Coronary artery (tissue), 2 donors: ENCODE measurements at regions not wholly inside any gene's neighbourhood (a gene's known extent, or its start where the extent isn't known, plus 50 kb on each side); places are given as distances from the start of the nearest gene placed in this dataset.

Source experiments
- DNase-seq: peaks from one replicate; pipeline ENCODE4 v3.0.0-alpha.2; 2017; ENCODE audit warnings: low spot score
- H3K27ac ChIP-seq, 2 donors: fragments of 200-600 bp; sonication (generic); one replicate each; pipeline ENCODE4 v1.5.1; 2016 to 2019
- H3K4me3 ChIP-seq: fragments of 200-600 bp; sonication (generic); 2 replicates; pipeline ENCODE4 v1.5.1; 2016; ENCODE audit warnings: mild to moderate bottlenecking, moderate library complexity
- TF ChIP-seq, protein P1 (sequence below): fragments of 200-600 bp; sonication (generic); IDR thresholded peaks from one replicate; pipeline ENCODE4 v1.5.1; 2019; ENCODE audit warnings: antibody characterized with exemption

DNA sequence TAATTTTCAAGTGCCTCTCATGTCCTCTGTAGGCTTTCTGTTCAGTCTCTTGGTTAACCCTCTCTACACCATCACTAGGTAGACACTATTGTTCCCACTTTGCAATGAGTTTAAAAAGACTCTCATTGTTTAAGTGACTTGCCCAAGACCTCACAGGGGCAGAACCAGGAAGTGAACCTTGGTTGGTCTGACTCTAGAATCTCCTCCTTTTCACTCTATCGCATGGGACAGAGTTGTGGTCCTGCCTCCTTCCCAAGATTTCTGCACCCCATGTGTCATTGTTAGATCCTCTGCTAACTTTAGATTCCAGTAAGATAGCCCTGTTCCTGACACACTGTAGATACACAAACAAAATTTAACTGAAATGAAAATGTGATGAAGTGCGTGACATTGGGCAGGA, 481.7 kb upstream of the USP24 start:
- H3K4me3 ChIP-seq, result no peak overlapping the region
- no peak for DNase-seq
- peak overlapping the region in 1 of 2 donors; percentile 61 for H3K27ac ChIP-seq
- TF ChIP-seq, protein P1, sequence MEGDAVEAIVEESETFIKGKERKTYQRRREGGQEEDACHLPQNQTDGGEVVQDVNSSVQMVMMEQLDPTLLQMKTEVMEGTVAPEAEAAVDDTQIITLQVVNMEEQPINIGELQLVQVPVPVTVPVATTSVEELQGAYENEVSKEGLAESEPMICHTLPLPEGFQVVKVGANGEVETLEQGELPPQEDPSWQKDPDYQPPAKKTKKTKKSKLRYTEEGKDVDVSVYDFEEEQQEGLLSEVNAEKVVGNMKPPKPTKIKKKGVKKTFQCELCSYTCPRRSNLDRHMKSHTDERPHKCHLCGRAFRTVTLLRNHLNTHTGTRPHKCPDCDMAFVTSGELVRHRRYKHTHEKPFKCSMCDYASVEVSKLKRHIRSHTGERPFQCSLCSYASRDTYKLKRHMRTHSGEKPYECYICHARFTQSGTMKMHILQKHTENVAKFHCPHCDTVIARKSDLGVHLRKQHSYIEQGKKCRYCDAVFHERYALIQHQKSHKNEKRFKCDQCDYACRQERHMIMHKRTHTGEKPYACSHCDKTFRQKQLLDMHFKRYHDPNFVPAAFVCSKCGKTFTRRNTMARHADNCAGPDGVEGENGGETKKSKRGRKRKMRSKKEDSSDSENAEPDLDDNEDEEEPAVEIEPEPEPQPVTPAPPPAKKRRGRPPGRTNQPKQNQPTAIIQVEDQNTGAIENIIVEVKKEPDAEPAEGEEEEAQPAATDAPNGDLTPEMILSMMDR, result no peak

DNA sequence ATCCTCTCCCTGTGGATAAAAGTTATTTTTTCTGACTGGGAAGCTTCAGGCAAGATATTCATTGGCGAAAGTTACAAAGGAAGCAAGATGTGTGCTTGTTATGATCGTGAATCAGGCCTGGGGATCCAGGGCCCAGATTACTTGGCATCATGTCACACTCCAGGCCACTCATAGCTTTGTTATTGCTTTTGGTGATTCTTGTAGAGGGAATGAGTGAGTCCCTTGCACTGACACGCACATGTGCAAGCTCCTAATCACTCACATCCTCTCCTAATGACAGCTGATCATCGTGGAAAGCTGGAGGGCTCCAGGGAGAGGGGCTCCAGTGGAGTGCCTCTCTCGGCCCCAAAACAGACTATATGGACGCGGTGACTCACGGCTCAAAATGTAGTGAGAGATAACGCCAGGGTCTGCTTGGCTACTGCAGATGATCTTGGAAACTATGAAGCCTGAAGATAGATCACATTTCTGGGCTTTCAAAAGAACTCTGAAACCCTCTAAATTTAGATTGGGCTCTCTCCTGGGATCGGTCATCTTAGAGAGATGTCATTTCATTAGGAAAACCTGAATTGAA, 481.1 kb upstream of the USP24 start:
- Histone ChIP-seq H3K4me3 (no peak overlapping the region), H3K27ac (peak overlapping the region in 1 of 2 donors; percentile 61)
- DNase-seq, result peak; percentile 78
- TF ChIP-seq, protein P1, result no peak

GRCh38 chr1:55695552-55695951, 480.4 kb upstream of the USP24 start:
- DNase-seq, result no peak
- Histone ChIP-seq H3K4me3 (no peak overlapping the region), H3K27ac (no peak overlapping the region)
- TF ChIP-seq, protein P1, result no peak

- no peak overlapping the region for H3K27ac ChIP-seq
- DNase-seq, result no peak
- TF ChIP-seq, protein P1, result no peak
Measured at GRCh38 chr1:55695151-55695550, 480.0 kb upstream of the USP24 start.

GRCh38 chr1:55694310-55694801, 479.2 kb upstream of the USP24 start:
- no peak overlapping the region for H3K4me3 ChIP-seq
- TF ChIP-seq, protein P1, result no peak
- no peak for DNase-seq
- H3K27ac ChIP-seq, result peak overlapping the region in 1 of 2 donors; percentile 43

More at GRCh38 chr1:55695151-55695550, 480.0 kb upstream of the USP24 start:
- H3K4me3 ChIP-seq, result no peak overlapping the region

DNA sequence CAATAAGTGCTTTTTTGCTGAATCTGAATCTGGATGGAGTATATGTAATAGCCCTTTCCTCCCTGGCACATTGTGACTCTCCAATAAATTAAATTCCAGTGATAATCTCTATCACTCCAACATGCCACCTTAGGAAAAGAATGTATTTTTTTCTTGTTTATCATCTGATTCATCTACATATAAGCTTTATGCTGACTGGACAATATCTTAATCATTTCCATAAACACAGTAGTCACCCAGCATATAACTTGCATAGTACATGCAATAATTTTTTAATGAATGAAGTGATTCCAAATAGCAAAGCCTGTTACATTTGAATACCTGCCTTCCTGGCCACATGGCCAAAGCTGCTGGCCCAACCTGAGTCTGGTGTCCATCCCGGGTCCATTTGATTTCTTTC, 477.6 kb upstream of the USP24 start:
- no peak for DNase-seq
- no peak overlapping the region for H3K4me3 ChIP-seq
- TF ChIP-seq, protein P1, result no peak
- H3K27ac ChIP-seq, result no peak overlapping the region

- DNase-seq, result no peak
- Histone ChIP-seq H3K27ac (no peak overlapping the region), H3K4me3 (no peak overlapping the region)
- TF ChIP-seq, protein P1, result no peak
Measured at GRCh38 chr1:55690366-55690765, 475.2 kb upstream of the USP24 start.
